NT2/D1 (cell line): ENCODE measurements at regions not wholly inside any gene's neighbourhood (a gene's known extent, or its start where the extent isn't known, plus 50 kb on each side); places are given as distances from the start of the nearest gene placed in this dataset.

Experiments
- DNase-seq: peaks from one replicate; pipeline ENCODE4 v3.0.0-alpha.2; 2011; ENCODE audit warnings: low read depth, low spot score
- H3K27me3 ChIP-seq: 2 replicates; pipeline ENCODE4 v1.6.0; 2011; ENCODE audit warnings: mild to moderate bottlenecking; ENCODE audit not compliant: insufficient read length, insufficient read depth
- H3K36me3 ChIP-seq: 2 replicates; pipeline ENCODE4 v1.6.1; 2011; ENCODE audit warnings: mild to moderate bottlenecking, low read length, mixed read lengths; ENCODE audit not compliant: insufficient read depth, insufficient read length
- H3K4me1 ChIP-seq: 2 replicates; pipeline ENCODE4 v1.5.1; 2011; ENCODE audit not compliant: insufficient read depth, insufficient read length
- H3K4me3 ChIP-seq: 2 replicates; pipeline ENCODE4 v1.5.1; 2011; ENCODE audit warnings: low read depth; ENCODE audit not compliant: insufficient read length
- H3K9ac ChIP-seq: 2 replicates; pipeline ENCODE4 v1.6.0; 2011; ENCODE audit warnings: low read depth; ENCODE audit not compliant: insufficient read length
- H3K9me3 ChIP-seq: 2 replicates; pipeline ENCODE4 v1.5.1; 2011; ENCODE audit warnings: mild to moderate bottlenecking, low read length; ENCODE audit not compliant: insufficient read depth
- SUZ12 ChIP-seq: IDR thresholded peaks from 2 replicates; pipeline ENCODE4 v1.6.1; 2011; ENCODE audit not compliant: insufficient read length, insufficient read depth; ENCODE audit errors: extremely low read depth
- YY1 ChIP-seq: IDR thresholded peaks from 2 replicates; pipeline ENCODE4 v1.6.1; 2011; ENCODE audit not compliant: insufficient read length, insufficient read depth
- ZNF274 ChIP-seq: IDR thresholded peaks from 2 replicates; pipeline ENCODE4 v1.6.1; 2011; ENCODE audit warnings: mild to moderate bottlenecking, low read depth, low read length

GRCh38 chr6:153435787-153436186 is 304.7 kb upstream of the RGS17 start:
- Histone ChIP-seq H3K4me1 (no peaks in the 10 kb centered on the region), H3K4me3 (no peak overlapping the region), H3K9ac (no peak overlapping the region), H3K27me3 (no peaks in the 10 kb centered on the region), H3K9me3 (no peaks in the 10 kb centered on the region), H3K36me3 (no peaks in the 10 kb centered on the region)
- TF ChIP-seq YY1 (no peak), ZNF274 (no peak), SUZ12 (no peak)
- DNase-seq: no peak

GRCh38 chr6:153425536-153425935 is 294.5 kb upstream of the RGS17 start:
- Histone ChIP-seq H3K9ac (no peak overlapping the region), H3K4me1 (no peaks in the 10 kb centered on the region), H3K36me3 (no peaks in the 10 kb centered on the region), H3K27me3 (no peaks in the 10 kb centered on the region), H3K4me3 (no peak overlapping the region), H3K9me3 (no peaks in the 10 kb centered on the region; the same call in 1 of the 2 replicates)
- no peak for DNase-seq
- TF ChIP-seq SUZ12 (no peak), ZNF274 (no peak), YY1 (no peak)

- H3K9me3 ChIP-seq: no peaks in the 10 kb centered on the region
- TF ChIP-seq SUZ12 (no peak), YY1 (no peak), ZNF274 (no peak)
- no peak for DNase-seq
- no peaks in the 10 kb centered on the region for H3K4me1 ChIP-seq
- H3K27me3 ChIP-seq: no peaks in the 10 kb centered on the region
- no peaks in the 10 kb centered on the region for H3K36me3 ChIP-seq
- H3K4me3 ChIP-seq: no peak overlapping the region
- no peak overlapping the region for H3K9ac ChIP-seq
These were observed 293.8 kb upstream of the RGS17 start for GRCh38 chr6:153424719-153425400.

GRCh38 chr6:153412519-153412918 is 281.4 kb upstream of the RGS17 start:
- Histone ChIP-seq H3K27me3 (no peaks in the 10 kb centered on the region), H3K9ac (no peak overlapping the region), H3K4me1 (no peaks in the 10 kb centered on the region), H3K36me3 (no peaks in the 10 kb centered on the region), H3K4me3 (no peak overlapping the region), H3K9me3 (peaks cover 13% of the 10 kb centered on the region; the same call in 1 of the 2 replicates)
- no peak for DNase-seq
- TF ChIP-seq ZNF274 (no peak), SUZ12 (no peak), YY1 (no peak)

GRCh38 chr6:153411070-153411648 is 280.1 kb upstream of the RGS17 start:
- H3K27me3 ChIP-seq: no peaks in the 10 kb centered on the region
- DNase-seq: no peak
- TF ChIP-seq ZNF274: no peak
- no peak for TF ChIP-seq SUZ12
- no peak for TF ChIP-seq YY1

GRCh38 chr6:153405931-153406330 is 274.8 kb upstream of the RGS17 start:
- H3K36me3 ChIP-seq: no peaks in the 10 kb centered on the region
- H3K9me3 ChIP-seq: no peaks in the 10 kb centered on the region
- H3K4me1 ChIP-seq: peaks cover 3% of the 10 kb centered on the region
- DNase-seq: peak; percentile 11
- TF ChIP-seq ZNF274 (no peak), SUZ12 (no peak), YY1 (no peak)
- H3K4me3 ChIP-seq: no peak overlapping the region
- no peak overlapping the region for H3K9ac ChIP-seq
- no peaks in the 10 kb centered on the region for H3K27me3 ChIP-seq

More at GRCh38 chr6:153411070-153411648, 280.1 kb upstream of the RGS17 start:
- Histone ChIP-seq H3K36me3 (no peaks in the 10 kb centered on the region), H3K4me1 (no peaks in the 10 kb centered on the region), H3K9me3 (peaks cover 13% of the 10 kb centered on the region; the same call in 1 of the 2 replicates), H3K4me3 (no peak overlapping the region), H3K9ac (no peak overlapping the region)

- Histone ChIP-seq H3K9ac (no peak overlapping the region), H3K27me3 (no peaks in the 10 kb centered on the region), H3K4me1 (peaks cover 3% of the 10 kb centered on the region), H3K9me3 (no peaks in the 10 kb centered on the region), H3K36me3 (no peaks in the 10 kb centered on the region), H3K4me3 (no peak overlapping the region)
- DNase-seq: no peak
- TF ChIP-seq YY1 (no peak), SUZ12 (no peak), ZNF274 (no peak)
These were observed 270.7 kb upstream of the RGS17 start for GRCh38 chr6:153401751-153402150.
